Vagina (tissue), 2 donors: ENCODE measurements at regions not wholly inside any gene's neighbourhood (a gene's known extent, or its start where the extent isn't known, plus 50 kb on each side); places are given as distances from the start of the nearest gene placed in this dataset.

Source experiments
- DNase-seq, 2 donors: peaks; one replicate each; pipeline ENCODE4 v3.0.0-alpha.2; 2017; ENCODE audit errors: extremely low spot score in 2 of 2
- H3K27ac ChIP-seq: fragments of 200-600 bp; sonication (generic); one replicate; pipeline ENCODE4 v1.5.1; 2019
- H3K27me3 ChIP-seq: fragments of 200-600 bp; sonication (generic); one replicate; pipeline ENCODE4 v1.5.1; 2019
- H3K36me3 ChIP-seq, 2 donors: fragments of 200-600 bp; sonication (generic); one replicate each; pipeline ENCODE4 v1.5.1; 2017 to 2019
- H3K4me1 ChIP-seq: fragments of 200-600 bp; sonication (generic); one replicate; pipeline ENCODE4 v1.5.1; 2019
- H3K4me3 ChIP-seq, 2 donors: fragments of 200-600 bp; sonication (generic); 1 replicate in 1 of 2; 2 replicates in 1 of 2; pipeline ENCODE4 v1.5.1; 2016 to 2019
- H3K9me3 ChIP-seq: fragments of 200-600 bp; sonication (generic); one replicate; pipeline ENCODE4 v1.5.1; 2019
- POLR2A ChIP-seq, 2 donors: fragments of 450-650 bp; IDR thresholded peaks; one replicate each; pipeline ENCODE4 v1.6.1; 2017; ENCODE audit warnings: antibody characterized with exemption in 2 of 2, mild to moderate bottlenecking in 2 of 2, moderate library complexity in 2 of 2
- POLR2AphosphoS5 ChIP-seq, 2 donors: sonication (generic); formaldehyde crosslinking; IDR thresholded peaks; one replicate each; pipeline ENCODE4 v1.9.0; 2017; ENCODE audit warnings: antibody characterized with exemption in 2 of 2, mild to moderate bottlenecking in 2 of 2, low read depth in 1 of 2; ENCODE audit not compliant: insufficient read depth in 1 of 2
- intact Hi-C: fragments of 100-400 bp; cut with DNase I; formaldehyde crosslinking; loops from one replicate; pipeline ENCODE4 v1.15.1; 2023
- TF ChIP-seq, protein P1 (sequence below), 3 experiments: fragments of 450-650 bp in 2 of 3; fragments of 200-600 bp in 1 of 3; sonication (generic) in 1 of 3; IDR thresholded peaks; one replicate each; pipeline ENCODE4 v1.5.1; 2017 to 2019; ENCODE audit warnings: antibody characterized with exemption in 3 of 3, mild to moderate bottlenecking in 2 of 3, moderate library complexity in 2 of 3

DNA sequence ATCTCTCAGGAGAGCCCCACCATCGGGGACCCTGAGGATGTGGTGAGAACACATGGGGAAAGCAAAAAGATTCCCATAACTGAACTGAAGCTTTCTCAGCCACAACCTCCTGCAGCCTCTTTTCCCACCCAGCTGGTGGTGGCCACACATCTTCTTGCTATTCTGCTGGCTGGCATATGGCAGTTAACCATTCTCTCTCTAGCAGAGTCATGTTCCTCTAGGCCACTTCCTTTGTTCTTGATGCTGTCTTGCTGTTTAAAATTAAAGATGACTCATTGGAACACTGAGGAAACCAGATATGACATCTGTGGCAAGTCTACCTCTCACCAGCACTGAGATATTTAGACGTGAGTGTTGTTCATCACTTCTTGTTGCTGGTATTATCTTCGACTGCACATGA, 180.3 kb upstream of the ROBO2 start:
- no peak overlapping the region for H3K4me3 ChIP-seq
- H3K27ac ChIP-seq, result no peak overlapping the region
- no peak for DNase-seq
- intact Hi-C loops, result no loop called here
- no peaks in the 10 kb centered on the region for H3K36me3 ChIP-seq
- no peaks in the 10 kb centered on the region for H3K27me3 ChIP-seq
- no peaks in the 10 kb centered on the region for H3K4me1 ChIP-seq
- no peaks in the 10 kb centered on the region for H3K9me3 ChIP-seq
- TF ChIP-seq, protein P1, sequence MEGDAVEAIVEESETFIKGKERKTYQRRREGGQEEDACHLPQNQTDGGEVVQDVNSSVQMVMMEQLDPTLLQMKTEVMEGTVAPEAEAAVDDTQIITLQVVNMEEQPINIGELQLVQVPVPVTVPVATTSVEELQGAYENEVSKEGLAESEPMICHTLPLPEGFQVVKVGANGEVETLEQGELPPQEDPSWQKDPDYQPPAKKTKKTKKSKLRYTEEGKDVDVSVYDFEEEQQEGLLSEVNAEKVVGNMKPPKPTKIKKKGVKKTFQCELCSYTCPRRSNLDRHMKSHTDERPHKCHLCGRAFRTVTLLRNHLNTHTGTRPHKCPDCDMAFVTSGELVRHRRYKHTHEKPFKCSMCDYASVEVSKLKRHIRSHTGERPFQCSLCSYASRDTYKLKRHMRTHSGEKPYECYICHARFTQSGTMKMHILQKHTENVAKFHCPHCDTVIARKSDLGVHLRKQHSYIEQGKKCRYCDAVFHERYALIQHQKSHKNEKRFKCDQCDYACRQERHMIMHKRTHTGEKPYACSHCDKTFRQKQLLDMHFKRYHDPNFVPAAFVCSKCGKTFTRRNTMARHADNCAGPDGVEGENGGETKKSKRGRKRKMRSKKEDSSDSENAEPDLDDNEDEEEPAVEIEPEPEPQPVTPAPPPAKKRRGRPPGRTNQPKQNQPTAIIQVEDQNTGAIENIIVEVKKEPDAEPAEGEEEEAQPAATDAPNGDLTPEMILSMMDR (IDR thresholded peaks at IDR 0.05), result no peak
- TF ChIP-seq POLR2AphosphoS5 (IDR thresholded peaks at IDR 0.05; ENCODE audit: insufficient read depth in 1 of 2, low read depth in 1 of 2) (no peak), POLR2A (IDR thresholded peaks at IDR 0.05) (no peak)

DNA sequence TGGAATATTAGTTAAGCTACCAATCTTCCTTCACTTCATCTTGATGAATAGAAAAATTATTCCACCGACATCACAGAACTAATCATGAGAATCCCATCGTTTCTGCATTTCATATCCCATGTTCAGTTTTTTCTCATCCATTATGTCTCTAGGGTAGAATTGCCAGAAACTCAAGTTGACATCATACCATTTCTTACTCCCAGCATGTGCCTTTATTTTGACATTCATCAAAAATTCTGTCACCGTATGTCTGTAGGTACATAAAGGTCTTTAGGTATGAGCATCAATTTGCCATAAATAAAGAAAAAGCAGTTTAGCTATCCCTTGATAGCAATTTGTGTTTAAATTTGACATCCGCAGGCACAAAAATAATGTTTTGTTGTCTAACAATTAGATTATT, 175.5 kb upstream of the ROBO2 start:
- Histone ChIP-seq H3K27me3 (no peaks in the 10 kb centered on the region), H3K4me1 (no peaks in the 10 kb centered on the region), H3K4me3 (no peak overlapping the region), H3K36me3 (no peaks in the 10 kb centered on the region), H3K27ac (no peak overlapping the region), H3K9me3 (no peaks in the 10 kb centered on the region)
- DNase-seq, result no peak
- TF ChIP-seq POLR2A (IDR thresholded peaks at IDR 0.05) (no peak), POLR2AphosphoS5 (IDR thresholded peaks at IDR 0.05; ENCODE audit: insufficient read depth in 1 of 2, low read depth in 1 of 2) (no peak)
- TF ChIP-seq, protein P1 (IDR thresholded peaks at IDR 0.05), result no peak
- intact Hi-C loops, result no loop called here

DNA sequence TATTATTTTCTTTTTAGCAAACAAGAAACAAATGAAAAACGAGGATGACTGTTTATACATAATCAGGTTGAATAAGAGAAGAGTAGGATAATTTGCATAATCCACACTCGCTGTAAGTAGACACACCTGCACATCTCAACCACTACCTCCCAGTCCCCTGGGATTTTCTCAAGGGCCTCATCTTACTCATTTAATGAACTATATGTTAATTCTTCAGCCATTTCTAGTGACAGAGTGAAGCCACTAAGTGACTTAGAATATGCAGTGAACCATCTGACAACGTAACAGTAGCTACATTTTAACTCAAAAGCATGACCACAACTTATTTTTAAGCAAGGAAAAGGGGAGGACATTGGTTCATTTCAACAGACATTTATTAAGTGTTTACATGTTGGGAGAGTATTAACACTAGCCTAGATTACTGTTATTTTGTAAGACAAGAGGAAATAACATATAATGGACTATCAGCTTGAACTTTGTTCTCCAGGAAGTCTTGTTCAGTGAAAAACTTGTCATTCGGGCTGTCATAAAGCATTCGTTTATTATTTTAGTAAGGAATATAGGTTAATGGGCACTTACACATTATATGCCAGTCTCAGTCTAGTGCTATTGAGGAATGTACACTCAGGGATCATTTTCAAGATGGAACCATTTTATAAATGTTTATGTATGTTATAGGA, 173.0 kb upstream of the ROBO2 start:
- Histone ChIP-seq H3K9me3 (no peaks in the 10 kb centered on the region), H3K4me3 (no peak overlapping the region), H3K27me3 (no peaks in the 10 kb centered on the region), H3K4me1 (no peaks in the 10 kb centered on the region), H3K27ac (no peak overlapping the region), H3K36me3 (no peaks in the 10 kb centered on the region)
- TF ChIP-seq POLR2A (IDR thresholded peaks at IDR 0.05) (no peak), POLR2AphosphoS5 (IDR thresholded peaks at IDR 0.05; ENCODE audit: insufficient read depth in 1 of 2, low read depth in 1 of 2) (no peak)
- TF ChIP-seq, protein P1 (IDR thresholded peaks at IDR 0.05), result no peak
- intact Hi-C loops, result no loop called here
- no peak for DNase-seq

DNA sequence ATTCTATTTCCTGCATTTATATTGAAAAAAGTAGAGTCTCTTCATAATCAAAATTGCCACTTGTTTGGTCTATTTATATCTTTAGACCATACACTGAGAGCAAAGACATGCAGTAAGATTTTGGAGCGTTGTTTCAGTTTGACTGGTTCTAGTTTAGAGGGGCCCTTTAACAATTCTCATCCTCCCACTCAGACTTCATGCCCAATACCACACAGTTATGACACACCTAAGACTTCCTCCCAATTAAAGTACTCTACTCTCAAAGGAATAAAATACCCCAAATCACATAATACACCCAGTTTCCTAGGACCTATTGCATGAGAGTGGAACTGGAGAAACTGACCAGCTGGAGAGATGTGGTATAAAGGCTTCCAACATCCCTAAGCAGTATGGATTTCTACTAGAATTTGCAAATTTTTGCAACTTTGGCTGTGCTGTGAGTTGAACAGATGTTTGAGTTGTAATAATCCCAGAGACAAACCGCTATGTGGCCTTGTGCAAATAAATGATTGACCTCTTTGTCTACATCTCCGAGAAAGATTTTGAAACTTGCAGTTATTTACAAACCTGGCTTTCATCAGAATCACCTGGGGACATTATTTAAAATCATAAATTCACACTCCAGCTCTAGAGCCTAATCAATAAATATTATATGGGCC, 170.0 kb upstream of the ROBO2 start:
- intact Hi-C loops, result no loop called here
- no peak for TF ChIP-seq POLR2AphosphoS5 (IDR thresholded peaks at IDR 0.05; ENCODE audit: insufficient read depth in 1 of 2, low read depth in 1 of 2)
- no peak for TF ChIP-seq POLR2A (IDR thresholded peaks at IDR 0.05)
- TF ChIP-seq, protein P1 (IDR thresholded peaks at IDR 0.05), result no peak
- H3K4me1 ChIP-seq, result no peaks in the 10 kb centered on the region
- no peaks in the 10 kb centered on the region for H3K9me3 ChIP-seq
- H3K27ac ChIP-seq, result no peak overlapping the region
- H3K4me3 ChIP-seq, result no peak overlapping the region
- DNase-seq, result no peak
- H3K27me3 ChIP-seq, result no peaks in the 10 kb centered on the region
- H3K36me3 ChIP-seq, result no peaks in the 10 kb centered on the region

DNA sequence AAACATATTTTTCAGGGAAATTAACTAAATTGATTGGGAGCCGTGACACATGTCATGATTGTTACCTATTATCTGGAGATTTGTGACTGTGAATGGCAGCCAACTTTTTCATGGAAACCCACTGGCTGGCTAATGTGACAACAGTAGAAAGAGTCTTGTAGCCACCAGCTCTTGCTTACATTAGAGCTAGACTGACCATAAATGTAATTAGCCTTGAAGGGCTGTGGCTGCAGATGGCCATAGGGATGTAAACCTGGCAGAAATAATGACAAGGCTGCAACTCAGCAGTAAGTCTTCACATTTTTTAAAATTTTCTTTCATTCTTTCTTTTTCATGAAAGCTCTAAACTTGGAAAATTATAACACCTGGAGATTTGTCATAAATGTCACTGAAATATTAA, 168.2 kb upstream of the ROBO2 start:
- no peak for TF ChIP-seq POLR2AphosphoS5 (IDR thresholded peaks at IDR 0.05; ENCODE audit: insufficient read depth in 1 of 2, low read depth in 1 of 2)
- TF ChIP-seq, protein P1 (IDR thresholded peaks at IDR 0.05), result no peak
- TF ChIP-seq POLR2A (IDR thresholded peaks at IDR 0.05), result no peak
- H3K9me3 ChIP-seq, result no peaks in the 10 kb centered on the region
- H3K27me3 ChIP-seq, result no peaks in the 10 kb centered on the region
- H3K4me1 ChIP-seq, result no peaks in the 10 kb centered on the region
- intact Hi-C loops, result no loop called here
- H3K36me3 ChIP-seq, result no peaks in the 10 kb centered on the region
- no peak overlapping the region for H3K4me3 ChIP-seq
- no peak overlapping the region for H3K27ac ChIP-seq
- no peak for DNase-seq
